ENCODE measurements at regions not wholly inside any gene's neighbourhood (a gene's known extent, or its start where the extent isn't known, plus 50 kb on each side); places are given as distances from the start of the nearest gene placed in this dataset.

DNA sequence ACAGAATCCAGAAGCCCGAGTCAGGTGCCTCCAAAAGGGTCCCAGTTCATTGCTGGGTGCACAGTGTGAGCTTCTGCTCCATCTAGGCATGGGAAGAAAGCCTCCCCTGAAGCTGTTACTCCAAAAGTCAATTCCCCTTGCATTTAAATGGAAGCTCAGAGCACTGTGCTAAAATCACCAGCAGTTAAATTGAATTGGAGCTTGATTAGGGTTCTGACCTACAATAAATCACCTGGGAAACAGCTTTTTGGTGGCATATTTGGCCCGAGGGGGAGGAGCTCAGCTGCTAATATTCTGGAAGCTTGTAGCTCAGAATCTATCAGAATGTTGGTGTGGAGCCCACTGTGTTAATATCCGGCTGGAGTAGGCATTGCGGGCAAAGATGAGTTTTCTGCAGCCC, 87.1 kb upstream of the RGMA start (continued):
- TF ChIP-seq, protein P1, sequence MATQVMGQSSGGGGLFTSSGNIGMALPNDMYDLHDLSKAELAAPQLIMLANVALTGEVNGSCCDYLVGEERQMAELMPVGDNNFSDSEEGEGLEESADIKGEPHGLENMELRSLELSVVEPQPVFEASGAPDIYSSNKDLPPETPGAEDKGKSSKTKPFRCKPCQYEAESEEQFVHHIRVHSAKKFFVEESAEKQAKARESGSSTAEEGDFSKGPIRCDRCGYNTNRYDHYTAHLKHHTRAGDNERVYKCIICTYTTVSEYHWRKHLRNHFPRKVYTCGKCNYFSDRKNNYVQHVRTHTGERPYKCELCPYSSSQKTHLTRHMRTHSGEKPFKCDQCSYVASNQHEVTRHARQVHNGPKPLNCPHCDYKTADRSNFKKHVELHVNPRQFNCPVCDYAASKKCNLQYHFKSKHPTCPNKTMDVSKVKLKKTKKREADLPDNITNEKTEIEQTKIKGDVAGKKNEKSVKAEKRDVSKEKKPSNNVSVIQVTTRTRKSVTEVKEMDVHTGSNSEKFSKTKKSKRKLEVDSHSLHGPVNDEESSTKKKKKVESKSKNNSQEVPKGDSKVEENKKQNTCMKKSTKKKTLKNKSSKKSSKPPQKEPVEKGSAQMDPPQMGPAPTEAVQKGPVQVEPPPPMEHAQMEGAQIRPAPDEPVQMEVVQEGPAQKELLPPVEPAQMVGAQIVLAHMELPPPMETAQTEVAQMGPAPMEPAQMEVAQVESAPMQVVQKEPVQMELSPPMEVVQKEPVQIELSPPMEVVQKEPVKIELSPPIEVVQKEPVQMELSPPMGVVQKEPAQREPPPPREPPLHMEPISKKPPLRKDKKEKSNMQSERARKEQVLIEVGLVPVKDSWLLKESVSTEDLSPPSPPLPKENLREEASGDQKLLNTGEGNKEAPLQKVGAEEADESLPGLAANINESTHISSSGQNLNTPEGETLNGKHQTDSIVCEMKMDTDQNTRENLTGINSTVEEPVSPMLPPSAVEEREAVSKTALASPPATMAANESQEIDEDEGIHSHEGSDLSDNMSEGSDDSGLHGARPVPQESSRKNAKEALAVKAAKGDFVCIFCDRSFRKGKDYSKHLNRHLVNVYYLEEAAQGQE (IDR thresholded peaks at IDR 0.05; ENCODE audit: low read depth), result no peak
- no peak for TF ChIP-seq ZNF274 (IDR thresholded peaks at IDR 0.05; ENCODE audit: low read depth, low read length)
- TF ChIP-seq SRF (IDR thresholded peaks at IDR 0.05; ENCODE audit: low read depth), result no peak
- TF ChIP-seq JUND (IDR thresholded peaks at IDR 0.05), result no peak
- TF ChIP-seq RAD21 (IDR thresholded peaks at IDR 0.05; ENCODE audit: low read depth), result no peak
- no peak for TF ChIP-seq EZH2 (IDR thresholded peaks at IDR 0.05)
- TF ChIP-seq ZFX (IDR thresholded peaks at IDR 0.05), result no peak
- no peak for TF ChIP-seq ELF1 (IDR thresholded peaks at IDR 0.05; ENCODE audit: borderline replicate concordance, low read depth)

DNA sequence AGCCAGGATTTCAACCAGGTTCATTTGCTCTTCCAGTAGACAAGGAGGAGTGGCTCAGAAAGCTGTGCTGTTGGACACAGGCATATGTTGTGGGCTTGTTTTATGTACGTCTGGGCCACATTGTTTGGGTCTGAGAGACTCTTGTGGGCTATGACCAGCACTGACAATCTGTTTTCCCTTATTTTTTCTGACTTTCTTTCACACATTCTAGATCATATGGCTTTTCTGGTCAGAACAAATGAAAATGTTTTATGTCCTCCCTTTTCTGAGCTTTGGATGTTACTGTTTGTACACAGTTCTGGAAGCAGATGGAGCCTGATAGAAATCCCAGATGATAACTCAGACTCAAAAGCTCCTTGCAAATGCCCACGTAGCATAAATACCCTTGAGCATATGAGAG, 85.8 kb upstream of the RGMA start:
- intact Hi-C loops (cut with micrococcal nuclease), result no loop called here
- ChIA-PET POLR2A (no interaction called here), RAD21 (ENCODE audit: low non-redundant PET in 1 of 2, low total read pairs in 2 of 2, uncharacterized antibody in 2 of 2, unreplicated experiment in 2 of 2) (no interaction called here)

More for the DNA sequence above, 85.8 kb upstream of the RGMA start:
- Histone ChIP-seq H3K4me2 (ENCODE audit: low read length) (no peak overlapping the region), H3K27me3 (ENCODE audit: insufficient read depth, low read length) (peaks cover 13% of the 10 kb centered on the region), H3K79me2 (ENCODE audit: insufficient read depth, low read length) (no peaks in the 10 kb centered on the region), H3K36me3 (ENCODE audit: control insufficient read depth in 1 of 2, insufficient read depth in 2 of 2, low read length in 2 of 2) (no peaks in the 10 kb centered on the region), H3K27ac (ENCODE audit: low read depth, low read length) (no peak overlapping the region), H3K9me2 (ENCODE audit: insufficient read depth) (no peaks in the 10 kb centered on the region), H3K9me3 (ENCODE audit: control insufficient read depth in 1 of 2, insufficient read depth in 1 of 2, low read depth in 1 of 2, low read length in 2 of 2) (no peaks in the 10 kb centered on the region), H4K20me1 (ENCODE audit: insufficient read depth) (no peaks in the 10 kb centered on the region), H3K4me1 (ENCODE audit: control insufficient read depth in 1 of 2, insufficient read depth in 2 of 2, low read length in 2 of 2) (no peaks in the 10 kb centered on the region), H2AFZ (ENCODE audit: low read depth, low read length, poor library complexity, severe bottlenecking) (no peak overlapping the region), H3K4me3 (replicated peaks in 1 of 2; ENCODE audit: low read depth in 1 of 2, low read length in 2 of 2) (no peak overlapping the region), H3K9ac (ENCODE audit: low read length) (no peak overlapping the region)
- TF ChIP-seq JUND (IDR thresholded peaks at IDR 0.05) (no peak), CBX3 (IDR thresholded peaks at IDR 0.05; ENCODE audit: low read depth) (no peak)
- CTCF ChIA-PET, result no interaction called here
- BruUV-seq (replicated peaks), result no TSS peak
- DNase-seq (ENCODE audit: low read depth, low spot score) (no peak), ATAC-seq (no peak)
